ENCODE measurements at regions not wholly inside any gene's neighbourhood (a gene's known extent, or its start where the extent isn't known, plus 50 kb on each side); places are given as distances from the start of the nearest gene placed in this dataset.

DNA sequence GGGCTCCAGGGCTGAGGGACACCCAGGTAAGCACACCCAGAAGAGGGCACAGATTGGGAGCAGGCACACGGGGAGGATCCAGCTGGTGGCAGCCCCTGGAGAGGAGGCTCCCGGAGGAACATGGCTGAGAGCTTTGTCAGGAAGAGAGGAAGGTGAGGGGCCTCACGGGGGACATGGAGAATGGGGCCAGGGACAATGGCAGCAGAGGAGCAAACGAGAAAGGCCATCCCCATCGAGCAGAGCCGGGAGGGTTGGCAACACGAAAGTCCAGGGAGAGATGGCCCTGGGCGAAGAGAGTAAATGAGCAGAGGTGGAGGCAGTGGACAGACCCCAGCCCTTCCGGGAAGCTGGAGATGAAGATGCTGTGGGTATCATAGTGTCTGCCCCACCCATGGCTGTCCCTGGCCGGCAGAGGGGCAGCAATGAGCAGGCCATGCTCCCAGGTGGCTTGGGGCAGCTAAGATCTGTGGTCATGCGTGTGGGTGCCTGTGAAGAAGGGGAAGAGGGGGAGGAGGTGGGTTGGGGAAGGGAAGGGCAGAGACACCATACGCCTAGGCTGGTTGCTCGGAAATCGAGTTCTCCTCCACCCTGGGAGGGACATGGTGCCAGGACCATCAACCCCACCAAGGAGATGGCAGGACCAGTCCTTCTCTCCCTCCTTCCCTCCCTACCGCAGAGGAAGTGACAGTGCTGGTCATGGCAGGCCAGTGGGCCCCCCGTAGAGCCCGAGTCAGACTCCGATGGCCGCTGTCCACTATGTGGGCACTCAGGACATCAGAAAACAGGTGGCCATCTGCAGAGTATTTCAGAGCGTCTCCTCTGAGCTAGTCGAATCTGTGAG, 191.7 kb downstream of the NDUFA10 start:
- TF ChIP-seq, protein P1, sequence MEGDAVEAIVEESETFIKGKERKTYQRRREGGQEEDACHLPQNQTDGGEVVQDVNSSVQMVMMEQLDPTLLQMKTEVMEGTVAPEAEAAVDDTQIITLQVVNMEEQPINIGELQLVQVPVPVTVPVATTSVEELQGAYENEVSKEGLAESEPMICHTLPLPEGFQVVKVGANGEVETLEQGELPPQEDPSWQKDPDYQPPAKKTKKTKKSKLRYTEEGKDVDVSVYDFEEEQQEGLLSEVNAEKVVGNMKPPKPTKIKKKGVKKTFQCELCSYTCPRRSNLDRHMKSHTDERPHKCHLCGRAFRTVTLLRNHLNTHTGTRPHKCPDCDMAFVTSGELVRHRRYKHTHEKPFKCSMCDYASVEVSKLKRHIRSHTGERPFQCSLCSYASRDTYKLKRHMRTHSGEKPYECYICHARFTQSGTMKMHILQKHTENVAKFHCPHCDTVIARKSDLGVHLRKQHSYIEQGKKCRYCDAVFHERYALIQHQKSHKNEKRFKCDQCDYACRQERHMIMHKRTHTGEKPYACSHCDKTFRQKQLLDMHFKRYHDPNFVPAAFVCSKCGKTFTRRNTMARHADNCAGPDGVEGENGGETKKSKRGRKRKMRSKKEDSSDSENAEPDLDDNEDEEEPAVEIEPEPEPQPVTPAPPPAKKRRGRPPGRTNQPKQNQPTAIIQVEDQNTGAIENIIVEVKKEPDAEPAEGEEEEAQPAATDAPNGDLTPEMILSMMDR (IDR thresholded peaks at IDR 0.05), result no peak
- TF ChIP-seq POLR2A (IDR thresholded peaks at IDR 0.05) (no peak), POLR2AphosphoS5 (IDR thresholded peaks at IDR 0.05) (no peak)

Measured in stomach (tissue), 4 donors.